ENCODE measurements at regions not wholly inside any gene's neighbourhood (a gene's known extent, or its start where the extent isn't known, plus 50 kb on each side); places are given as distances from the start of the nearest gene placed in this dataset.

DNA sequence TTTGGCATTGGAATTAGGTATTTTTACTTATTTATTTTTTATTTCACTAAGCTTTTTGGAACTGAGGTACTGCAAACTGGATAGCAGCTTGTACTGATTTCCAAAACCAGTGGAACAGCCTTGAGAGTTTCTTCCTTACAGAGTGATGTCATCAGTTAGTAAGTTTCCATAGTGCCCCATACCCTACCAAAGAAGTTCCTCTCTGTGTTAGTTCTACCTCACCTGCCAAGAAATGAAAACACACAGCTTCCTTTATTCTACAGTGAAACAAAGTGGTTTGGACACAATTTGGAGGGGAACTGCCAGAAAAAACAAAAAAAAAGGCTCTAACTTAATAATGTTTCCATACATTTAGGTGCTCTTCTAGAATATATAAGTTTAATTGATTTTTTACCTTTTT is 430.9 kb upstream of the ADGRL2 start:
- no peak for DNase-seq (ENCODE audit: low read depth in 3 of 3, low spot score in 2 of 3)

DNA sequence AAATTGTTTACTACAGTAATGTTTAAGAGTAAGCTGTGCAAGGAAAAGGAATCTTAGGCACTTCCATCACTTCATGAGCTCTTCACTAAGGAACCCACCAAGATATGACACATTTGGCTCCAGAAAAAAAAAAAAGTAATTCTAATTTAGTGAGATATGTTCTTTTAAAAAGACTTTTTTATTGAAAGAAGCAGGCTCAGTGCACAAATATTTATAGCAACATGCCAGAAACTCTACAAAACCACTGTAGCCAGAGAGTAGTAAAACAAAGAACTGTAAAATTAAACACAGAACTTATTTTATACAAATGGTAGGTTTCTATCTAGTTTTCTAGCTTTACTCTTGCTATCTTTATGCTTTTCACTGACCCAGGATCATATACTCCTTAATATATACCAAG is 434.6 kb upstream of the ADGRL2 start:
- no peak for DNase-seq (ENCODE audit: low read depth in 3 of 3, low spot score in 2 of 3)

DNA sequence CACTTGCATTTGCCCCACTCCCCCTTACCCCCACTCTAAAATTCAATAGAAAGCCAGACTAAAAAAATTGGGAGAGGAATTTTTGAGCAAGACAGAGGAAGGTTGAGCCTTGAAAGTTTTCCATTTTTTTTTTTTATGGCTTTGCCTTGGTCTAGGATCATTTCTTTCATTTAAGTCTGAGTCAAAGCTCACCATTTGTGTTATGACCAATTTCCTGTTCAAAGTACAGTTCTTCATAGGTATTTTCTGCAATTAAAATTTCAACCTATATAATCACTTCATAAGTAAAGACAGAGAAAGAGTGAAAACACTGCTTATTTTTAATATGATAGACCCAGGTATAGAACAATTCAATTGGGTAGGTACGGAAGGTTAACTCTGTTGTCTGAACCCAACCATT is 436.6 kb upstream of the ADGRL2 start:
- no peak for DNase-seq (ENCODE audit: low read depth in 3 of 3, low spot score in 2 of 3)

DNA sequence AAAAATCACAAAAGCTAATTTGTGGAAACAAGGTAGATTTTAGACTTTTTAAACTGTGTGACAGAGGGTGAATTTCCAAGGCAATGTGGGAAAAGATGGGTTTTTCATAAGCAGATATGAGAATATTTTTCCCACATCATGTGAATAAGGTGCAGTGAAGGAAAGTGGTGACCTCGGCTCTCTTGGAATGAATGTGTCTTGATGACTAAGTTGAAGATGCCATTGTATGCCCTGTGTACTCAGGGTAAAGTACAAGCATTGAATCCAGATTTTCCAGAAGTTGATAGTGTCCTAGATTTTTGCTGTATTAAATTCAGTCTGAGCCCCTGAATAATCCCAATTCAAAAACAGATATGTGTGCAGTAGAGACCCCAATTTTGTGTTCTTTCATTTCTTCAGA is 442.6 kb upstream of the ADGRL2 start:
- no peak for DNase-seq (ENCODE audit: low read depth in 3 of 3, low spot score in 2 of 3)

DNA sequence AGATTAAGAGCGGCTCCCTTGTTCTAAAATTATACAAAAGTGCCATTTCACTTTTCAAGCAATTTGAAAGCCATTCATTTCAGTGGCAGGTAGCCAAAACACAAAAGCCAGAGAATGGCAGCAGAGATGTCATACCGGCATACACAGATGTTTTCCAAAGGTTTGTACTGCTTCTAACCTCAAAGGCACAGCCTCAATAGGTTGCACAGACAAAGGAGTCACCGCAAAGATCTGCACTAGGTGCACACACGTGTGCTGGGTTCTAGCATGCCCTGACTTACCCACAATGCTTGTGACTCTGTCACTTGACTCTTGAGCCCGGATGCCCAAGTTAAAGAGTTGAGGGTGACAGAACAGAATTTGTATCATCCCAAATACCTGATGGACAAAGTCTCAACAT is 448.9 kb upstream of the ADGRL2 start:
- no peak for DNase-seq (ENCODE audit: low read depth in 3 of 3, low spot score in 2 of 3)

DNA sequence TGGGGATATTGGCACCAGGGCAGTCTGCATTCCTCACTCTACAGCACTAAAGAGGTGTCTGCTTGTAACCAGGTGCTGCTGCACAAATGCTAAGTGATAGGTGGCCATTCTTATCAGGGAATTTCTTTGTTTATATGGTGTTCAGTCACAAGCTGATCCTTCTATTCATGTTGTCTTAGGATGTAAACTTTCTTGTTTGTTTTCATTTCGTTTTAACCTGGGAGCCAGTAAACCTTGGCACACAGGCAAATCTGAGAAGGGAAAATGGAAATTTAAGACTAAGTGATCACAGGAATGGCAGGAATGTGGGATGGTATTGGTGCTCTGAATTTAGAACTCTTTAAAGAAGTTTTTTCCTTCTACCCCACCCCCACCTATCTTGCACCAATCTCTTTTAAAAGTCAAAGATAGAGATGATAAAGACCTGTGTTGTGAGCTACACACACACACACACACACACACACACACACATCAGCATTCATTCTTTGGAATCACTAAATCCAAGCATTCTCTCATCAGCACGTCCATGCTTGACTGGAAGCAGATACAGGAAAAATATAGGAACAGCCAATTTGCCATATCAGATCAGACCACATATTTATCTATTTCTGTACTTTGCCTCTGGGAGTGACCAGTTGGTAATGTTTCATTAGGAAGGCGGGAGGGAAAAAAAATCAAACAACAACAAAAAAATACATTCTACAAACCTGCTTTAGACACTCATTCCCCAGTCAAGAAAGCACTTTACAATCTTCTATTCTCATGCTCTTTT is 451.4 kb upstream of the ADGRL2 start:
- DNase-seq (ENCODE audit: low read depth in 3 of 3, low spot score in 2 of 3): no peak

DNA sequence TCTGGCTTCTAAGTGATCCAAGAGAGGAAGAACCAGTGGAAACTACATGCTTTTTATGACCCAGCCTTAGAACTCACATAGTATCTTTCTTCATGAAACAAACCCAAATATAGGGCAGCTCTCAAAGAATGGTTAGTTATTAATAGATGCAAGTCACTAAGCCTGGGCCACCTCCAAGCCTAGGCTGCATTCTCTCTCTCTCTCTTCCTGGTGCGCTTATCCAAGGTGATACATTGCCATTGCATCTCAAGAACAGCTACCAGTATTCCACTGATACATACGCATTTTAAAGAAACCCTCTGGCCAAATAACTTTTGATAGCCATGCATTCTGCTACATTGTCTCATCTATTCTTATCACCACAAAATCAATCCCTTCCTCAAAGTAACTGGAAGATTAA is 455.6 kb upstream of the ADGRL2 start:
- no peak for DNase-seq (ENCODE audit: low read depth in 3 of 3, low spot score in 2 of 3)

DNA sequence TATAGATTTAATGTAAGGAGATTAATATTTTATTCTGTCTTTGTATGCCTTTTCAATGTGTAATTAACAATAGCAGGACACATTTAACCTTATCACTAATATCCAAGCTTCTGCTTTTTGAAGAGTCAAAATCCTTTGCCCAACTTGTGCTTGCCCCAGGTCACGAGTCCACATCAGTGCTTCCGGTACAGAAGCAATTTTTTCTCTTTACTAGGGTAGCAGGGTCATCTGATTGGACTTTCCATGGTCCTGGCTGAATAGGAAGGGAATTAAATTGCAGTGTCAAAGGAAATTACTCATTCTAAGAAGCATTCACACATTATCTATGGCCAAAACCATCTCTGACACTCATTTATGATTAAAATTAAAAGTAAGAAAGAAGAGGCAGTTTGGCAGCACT is 460.5 kb upstream of the ADGRL2 start:
- DNase-seq (ENCODE audit: low read depth in 3 of 3, low spot score in 2 of 3): no peak

DNA sequence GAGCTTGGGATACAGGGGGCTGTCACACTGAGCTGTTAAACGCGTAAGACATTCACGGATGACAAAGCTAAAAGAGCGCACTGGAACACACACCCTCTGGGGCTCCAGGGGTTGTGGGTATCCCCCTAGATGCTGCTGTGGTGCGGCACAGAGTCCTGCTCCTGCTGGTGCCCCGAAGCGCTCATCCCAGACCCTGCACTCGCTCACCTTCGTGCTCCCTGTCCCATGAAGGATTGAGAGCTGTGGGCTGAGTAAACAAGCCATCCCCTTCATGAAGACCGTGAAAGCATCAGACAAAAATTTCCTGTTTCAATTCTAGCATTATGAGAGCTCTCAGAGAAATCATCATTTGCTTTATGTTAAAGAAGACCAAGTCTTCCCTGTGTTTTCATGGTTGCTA is 463.5 kb upstream of the ADGRL2 start:
- no peak for DNase-seq (ENCODE audit: low read depth in 3 of 3, low spot score in 2 of 3)

DNA sequence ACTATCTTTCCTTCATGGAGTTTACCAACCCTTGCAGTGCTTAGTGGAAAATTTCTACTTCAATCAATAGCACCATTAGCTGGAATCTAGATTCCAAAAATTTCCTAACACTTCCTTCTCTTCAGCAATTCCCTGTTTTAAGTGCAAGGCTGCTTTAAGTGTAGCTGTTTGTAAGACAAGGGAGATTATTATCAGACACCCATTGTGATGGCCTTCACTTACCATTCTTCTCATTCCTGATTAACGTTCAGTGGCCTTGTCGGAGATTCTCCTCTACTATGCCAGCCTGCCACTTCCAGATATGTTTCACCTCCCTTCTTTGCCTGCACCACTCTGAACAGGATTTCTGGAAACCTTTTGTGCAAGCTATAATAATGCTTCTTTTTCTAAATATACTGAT is 464.9 kb upstream of the ADGRL2 start:
- no peak for DNase-seq (ENCODE audit: low read depth in 3 of 3, low spot score in 2 of 3)

DNA sequence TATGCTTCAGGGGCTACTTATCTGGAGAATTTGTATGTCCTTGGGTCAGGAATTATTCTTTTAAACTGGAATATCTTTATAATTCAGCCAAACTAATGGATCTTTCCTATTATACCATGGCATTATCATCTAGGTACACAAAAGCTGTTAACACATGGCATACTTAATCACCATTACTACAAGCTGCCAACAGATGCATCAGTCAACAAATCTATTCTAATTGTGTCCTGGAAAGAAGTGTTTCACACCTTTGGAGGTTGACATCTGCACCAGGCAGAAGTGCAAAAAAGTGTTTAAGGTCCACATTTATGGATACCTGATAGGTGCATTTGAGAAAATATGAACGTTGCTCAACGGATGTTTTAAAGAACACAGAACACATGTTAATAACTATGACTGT is 470.2 kb upstream of the ADGRL2 start:
- DNase-seq (ENCODE audit: low read depth in 3 of 3, low spot score in 2 of 3): no peak

DNA sequence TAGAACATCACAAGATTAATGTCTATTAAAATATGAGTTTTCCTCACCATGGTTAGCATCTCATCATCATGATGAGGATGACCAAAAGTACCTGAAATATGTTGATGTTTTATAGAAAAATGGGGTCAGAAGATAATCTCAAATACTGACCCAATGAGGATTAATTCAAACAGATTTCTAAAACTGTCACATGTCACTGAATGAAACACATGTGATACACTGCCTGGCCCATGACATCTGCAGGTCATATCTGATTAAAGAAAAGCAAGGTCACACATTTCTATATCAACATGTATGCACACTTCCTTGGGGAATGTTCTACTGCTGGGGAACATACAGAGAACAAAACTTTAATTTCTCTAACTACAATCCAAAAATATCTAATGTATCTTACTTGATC is 470.6 kb upstream of the ADGRL2 start:
- no peak for DNase-seq (ENCODE audit: low read depth in 3 of 3, low spot score in 2 of 3)

DNA sequence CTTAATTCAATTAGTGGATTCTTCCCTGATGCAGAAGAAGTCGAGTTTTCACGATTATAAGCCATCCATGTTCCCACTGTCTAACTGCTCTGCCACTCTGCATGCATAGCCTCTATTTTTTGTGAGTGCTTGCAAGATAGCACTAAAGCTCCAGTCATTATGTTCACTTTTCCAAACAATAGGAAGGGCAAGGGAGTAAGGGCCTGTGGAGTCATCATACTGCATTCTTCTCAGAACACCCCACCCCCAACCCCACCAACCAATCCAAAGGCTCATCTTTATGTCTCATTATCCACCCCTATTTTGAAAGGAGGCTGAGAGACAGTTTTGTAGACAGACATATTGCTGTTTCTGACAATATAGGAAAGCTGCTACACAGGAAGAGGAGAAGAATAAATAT is 471.7 kb upstream of the ADGRL2 start:
- no peak for DNase-seq (ENCODE audit: low read depth in 3 of 3, low spot score in 2 of 3)

DNA sequence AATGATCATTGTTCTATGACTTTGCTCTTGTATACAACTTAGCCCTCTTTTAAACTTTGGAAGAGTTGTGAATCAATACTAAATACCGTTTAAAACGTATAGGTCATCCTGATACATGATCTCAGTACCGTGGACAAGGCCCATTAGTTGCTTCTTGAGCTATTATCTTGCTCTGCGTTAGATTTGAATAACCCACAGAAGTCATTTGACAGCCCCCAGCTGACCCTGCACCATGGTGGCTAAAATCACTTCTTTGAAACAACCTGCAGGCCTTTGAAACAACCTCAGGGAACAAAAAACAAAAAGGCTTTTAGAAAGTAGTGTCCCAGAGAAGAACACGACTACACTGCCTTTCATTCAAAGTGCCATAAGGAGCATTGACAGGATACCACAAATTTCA is 473.0 kb upstream of the ADGRL2 start:
- no peak for DNase-seq (ENCODE audit: low read depth in 3 of 3, low spot score in 2 of 3)

DNA sequence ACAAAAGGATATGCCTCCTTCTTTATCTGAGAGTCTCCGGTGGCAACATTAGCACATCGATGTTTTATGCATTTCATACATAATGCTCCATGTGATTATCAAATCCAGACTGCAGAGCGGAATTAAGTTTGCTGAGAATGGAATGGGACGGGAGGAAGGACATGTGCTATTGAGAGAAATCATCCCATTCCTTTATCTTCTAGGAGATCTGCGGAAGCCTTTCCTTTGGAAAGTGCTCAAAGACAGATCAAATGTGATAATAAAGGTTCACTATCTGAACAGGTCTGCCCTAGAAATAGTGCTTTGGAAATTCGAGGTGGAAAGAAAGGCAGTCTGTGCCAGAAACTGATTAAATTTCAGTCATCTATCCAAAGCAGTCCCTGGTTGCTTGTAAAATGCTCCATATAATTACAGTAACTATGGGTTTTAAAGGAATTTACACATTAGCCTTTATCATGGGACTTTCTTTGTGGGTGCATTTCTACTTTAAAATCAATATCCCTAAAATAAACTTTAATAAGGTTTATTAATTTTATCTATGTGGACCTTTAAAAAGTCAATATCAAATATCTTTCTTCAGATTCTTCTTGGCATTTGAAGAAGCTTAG is 473.5 kb upstream of the ADGRL2 start:
- DNase-seq (ENCODE audit: low read depth in 3 of 3, low spot score in 2 of 3): no peak

DNA sequence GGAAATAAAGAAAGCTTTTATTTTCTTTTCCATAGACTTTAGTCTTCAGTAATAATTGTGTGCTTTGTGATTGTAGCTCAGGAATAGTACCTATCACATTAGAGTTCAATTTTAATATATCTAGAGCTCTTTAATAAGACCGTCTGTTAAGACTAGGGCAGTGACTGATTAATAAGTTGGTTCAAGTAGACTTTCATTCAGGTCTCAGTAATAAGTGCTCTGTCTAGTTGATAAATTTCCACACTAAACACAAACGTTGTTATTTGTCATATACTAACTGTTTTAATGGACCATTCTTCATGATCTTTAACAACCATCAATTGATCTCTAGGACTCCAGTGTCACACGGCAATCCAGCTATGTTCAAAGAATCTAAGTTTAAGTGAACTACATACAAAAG is 474.5 kb upstream of the ADGRL2 start:
- no peak for DNase-seq (ENCODE audit: low read depth in 3 of 3, low spot score in 2 of 3)

DNA sequence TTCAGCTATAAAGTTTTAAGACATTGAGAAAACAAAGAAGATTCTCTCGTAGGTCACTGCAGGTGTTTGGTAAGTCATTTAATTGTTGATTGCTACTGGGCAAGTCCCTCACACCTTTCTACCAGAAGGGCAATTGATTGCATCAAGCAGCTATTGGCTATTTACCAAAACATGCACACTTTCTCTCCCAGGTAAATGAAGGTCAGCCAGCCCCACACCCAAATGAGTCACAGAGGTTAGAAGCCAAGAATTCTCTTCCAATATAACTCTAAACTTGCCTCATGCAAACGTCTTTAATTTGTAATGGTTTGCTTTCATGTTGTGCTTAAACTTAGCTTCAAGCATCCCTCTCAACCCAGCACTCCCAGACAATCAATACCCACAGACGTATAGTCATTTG is 475.3 kb upstream of the ADGRL2 start:
- no peak for DNase-seq (ENCODE audit: low read depth in 3 of 3, low spot score in 2 of 3)

DNA sequence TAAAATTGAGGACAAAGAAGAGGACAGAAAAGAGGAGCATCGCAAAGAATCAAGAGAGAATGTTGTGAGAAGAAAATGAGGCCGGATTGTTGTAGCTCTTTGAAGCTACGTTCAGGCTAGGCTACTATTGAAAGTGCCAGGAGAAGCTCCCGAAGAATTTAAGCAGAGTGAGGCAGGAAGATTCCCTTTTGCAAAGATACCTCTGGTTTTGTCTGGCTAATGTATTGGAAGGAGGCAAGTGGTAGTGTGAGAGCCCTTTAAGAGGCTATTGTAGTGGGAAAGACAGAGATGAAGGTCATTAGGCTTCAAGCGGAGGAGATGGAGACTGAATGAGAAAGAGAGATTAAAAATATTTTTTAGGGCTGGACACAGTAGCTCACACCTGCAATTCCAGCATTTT is 476.9 kb upstream of the ADGRL2 start:
- DNase-seq (ENCODE audit: low read depth in 3 of 3, low spot score in 2 of 3): no peak

DNA sequence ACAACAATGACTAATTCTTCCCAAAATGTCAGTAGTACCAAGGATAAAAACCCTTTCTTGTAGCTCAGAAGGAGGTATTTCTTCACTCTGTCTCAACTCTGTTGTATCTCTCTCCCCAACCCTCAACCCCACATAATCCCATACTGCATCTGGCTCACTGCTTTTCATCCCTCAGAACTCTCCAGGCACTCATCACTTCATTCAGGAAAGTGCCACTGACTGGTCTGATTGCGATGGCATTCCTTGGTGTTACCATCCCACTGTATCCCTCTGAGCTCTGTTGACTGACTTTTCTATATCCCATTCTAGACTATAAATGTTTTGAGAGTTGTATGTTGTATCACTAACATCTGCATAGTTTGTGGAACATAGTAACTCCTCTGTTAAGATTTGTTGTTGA is 483.5 kb upstream of the ADGRL2 start:
- DNase-seq (ENCODE audit: low read depth in 3 of 3, low spot score in 2 of 3): no peak

DNA sequence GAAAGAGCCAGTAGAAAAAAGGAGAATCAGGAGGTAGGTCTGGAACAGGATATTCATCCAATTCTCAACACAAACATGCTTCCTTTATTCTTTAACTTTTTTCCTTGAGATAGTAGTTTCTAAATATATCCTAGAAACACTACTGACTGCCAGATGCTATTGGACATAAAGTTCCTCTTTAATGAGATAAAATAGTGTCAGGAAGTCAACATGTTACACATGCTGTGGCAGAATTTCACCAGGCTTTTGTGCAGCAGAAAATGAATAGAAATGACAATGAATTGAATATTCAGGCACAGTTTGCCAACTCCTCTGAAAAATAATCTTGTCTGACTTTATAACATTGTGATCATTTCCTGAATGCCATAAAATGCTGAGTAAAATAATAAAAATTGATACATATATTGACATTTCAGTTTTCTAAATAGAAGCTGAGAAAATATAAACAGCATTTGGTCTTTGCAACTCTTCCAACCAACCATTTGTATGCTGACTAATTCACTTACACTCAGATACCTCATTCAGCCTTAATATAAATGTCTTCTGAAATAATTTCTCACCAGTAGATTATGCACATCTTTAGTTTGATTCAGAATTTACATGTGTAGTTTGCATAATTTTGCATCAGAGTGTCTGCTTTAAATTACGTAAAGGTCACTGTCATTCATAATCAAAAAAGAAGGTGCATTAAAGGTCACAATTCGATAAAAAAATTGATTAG is 486.1 kb upstream of the ADGRL2 start:
- no peak for DNase-seq (ENCODE audit: low read depth in 3 of 3, low spot score in 2 of 3)

DNA sequence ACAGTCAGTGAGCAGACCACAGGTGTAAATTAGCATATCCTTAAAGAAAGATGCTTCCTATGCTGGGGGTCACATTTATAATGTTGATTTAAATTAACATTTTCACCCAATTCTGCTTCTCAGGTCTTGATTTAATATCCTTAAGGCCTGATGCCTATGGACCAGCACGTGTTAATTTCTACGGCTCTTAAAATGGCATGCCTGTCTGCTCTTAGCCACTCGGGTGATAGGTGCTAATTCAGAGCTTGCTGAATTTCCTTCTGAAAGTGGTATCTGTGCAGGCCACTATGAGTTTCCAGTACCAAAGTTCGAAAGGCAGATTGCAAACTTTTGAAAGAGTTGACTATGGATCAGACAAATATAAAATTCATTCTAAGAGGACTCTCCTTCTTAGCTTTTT is 487.4 kb upstream of the ADGRL2 start:
- no peak for DNase-seq (ENCODE audit: low read depth in 3 of 3, low spot score in 2 of 3)

DNA sequence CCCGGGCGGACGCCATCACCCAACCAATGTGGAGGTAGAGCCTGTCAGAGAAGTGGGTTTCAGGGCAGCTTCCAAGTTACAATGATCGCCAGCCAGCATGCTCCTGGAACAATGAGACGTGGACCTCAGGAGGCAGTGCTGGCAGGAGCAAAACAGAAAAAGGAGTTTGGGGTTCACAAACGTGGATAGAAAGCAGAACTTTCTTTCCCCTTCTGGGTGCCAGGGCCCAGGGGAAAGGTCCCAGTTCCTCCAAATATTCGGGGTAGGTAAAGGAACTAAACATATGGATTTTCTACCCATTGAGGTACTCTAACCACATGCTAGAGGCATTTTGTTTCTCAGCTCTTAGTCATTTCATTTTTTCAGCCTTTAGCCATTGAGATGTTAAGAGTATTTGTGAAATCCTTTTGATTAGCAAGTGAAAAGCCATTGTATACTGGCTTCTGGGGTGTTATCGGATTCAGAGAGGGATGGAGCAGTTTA is 488.4 kb upstream of the ADGRL2 start:
- DNase-seq (ENCODE audit: low read depth in 3 of 3, low spot score in 2 of 3): no peak

Measured in right renal cortex interstitium (tissue), 3 donors.